ENCODE measurements at regions not wholly inside any gene's neighbourhood (a gene's known extent, or its start where the extent isn't known, plus 50 kb on each side); places are given as distances from the start of the nearest gene placed in this dataset.

GRCh38 chr4:32958586-32958985 is 2238.4 kb downstream of the PCDH7 start:
- TF ChIP-seq CTCF (conservative IDR thresholded peaks at IDR 0.05; ENCODE audit: low read length) (no peak), EZH2phosphoT487 (IDR thresholded peaks at IDR 0.05; ENCODE audit: borderline replicate concordance) (no peak)

All from Loucy (cell line).